DND-41 (cell line): ENCODE measurements at regions not wholly inside any gene's neighbourhood (a gene's known extent, or its start where the extent isn't known, plus 50 kb on each side); places are given as distances from the start of the nearest gene placed in this dataset.

Source experiments
- CTCF ChIP-seq: IDR thresholded peaks from 2 replicates; pipeline ENCODE4 v1.5.1; 2012; ENCODE audit warnings: borderline replicate concordance, low read length, moderate library complexity, mild to moderate bottlenecking; ENCODE audit not compliant: poor library complexity, severe bottlenecking; ENCODE audit errors: extremely low read depth
- EZH2 ChIP-seq: IDR thresholded peaks from 3 replicates; pipeline ENCODE4 v1.6.1; 2012; ENCODE audit warnings: borderline replicate concordance, low read depth, mild to moderate bottlenecking, moderate library complexity, low read length, inconsistent platforms; ENCODE audit not compliant: severe bottlenecking

GRCh38 chr20:39660226-39660625 lies 698.1 kb downstream of the DHX35 start:
- TF ChIP-seq CTCF = no peak
- no peak for TF ChIP-seq EZH2
